IPS DF 4.7 (cell line): ENCODE measurements at regions not wholly inside any gene's neighbourhood (a gene's known extent, or its start where the extent isn't known, plus 50 kb on each side); places are given as distances from the start of the nearest gene placed in this dataset.
"Not testable (repeated sequence)": the region's sequence is repeated elsewhere in the genome, so short reads cannot be mapped to it uniquely, and the experiment has no call there.

Experiments used
- DNase-seq: peaks from one replicate; pipeline ENCODE4 v3.0.0-alpha.2; 2013; ENCODE audit warnings: low spot score; ENCODE audit errors: extremely low read depth

- no peak for DNase-seq
Observed at GRCh38 chr1:20432341-20432740, 53.7 kb downstream of the CAMK2N1 start.

DNA sequence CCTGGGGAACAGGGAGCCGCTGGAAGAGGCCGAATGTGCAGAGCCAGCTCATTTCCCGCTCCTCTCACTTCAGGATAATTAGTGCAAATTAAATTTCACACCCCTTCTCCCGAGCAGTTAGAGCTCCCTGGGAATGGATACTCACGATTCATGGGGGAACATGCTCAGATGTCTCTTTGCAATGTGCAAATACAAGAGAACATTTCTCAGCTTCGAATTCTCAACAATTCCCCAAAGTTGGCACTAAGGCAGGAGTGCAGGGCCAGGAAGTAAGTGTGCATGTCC, 54.9 kb downstream of the CAMK2N1 start:
- DNase-seq: no peak

- DNase-seq: peak; percentile 64
Observed at GRCh38 chr1:20430355-20431175, 55.4 kb downstream of the CAMK2N1 start.

GRCh38 chr1:20429296-20429695, 56.7 kb downstream of the CAMK2N1 start:
- DNase-seq: no peak

- DNase-seq: no peak
Observed at GRCh38 chr1:20428841-20429240, 57.2 kb downstream of the CAMK2N1 start.

- no peak for DNase-seq
Observed at GRCh38 chr1:20426923-20427322, 59.1 kb downstream of the CAMK2N1 start.

GRCh38 chr1:20426371-20426770, 59.6 kb downstream of the CAMK2N1 start:
- DNase-seq: no peak

DNA sequence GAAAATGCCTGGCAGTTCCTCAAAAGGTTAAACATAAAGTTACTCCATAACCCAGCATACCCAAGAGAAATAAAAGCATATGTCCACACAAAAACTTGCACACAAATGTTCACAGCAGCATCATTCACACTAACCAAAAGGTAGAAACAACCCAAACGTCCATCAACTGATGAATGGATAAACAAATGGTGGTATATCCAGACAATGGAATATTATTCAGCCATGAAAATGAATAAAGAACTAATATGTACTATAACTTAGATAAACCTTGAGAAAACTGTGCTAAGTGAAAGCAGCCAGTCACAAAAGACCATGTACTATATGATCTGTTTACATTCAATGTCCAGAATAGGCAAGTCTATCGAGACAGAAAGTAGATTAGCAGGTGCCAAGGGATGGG, 60.4 kb downstream of the CAMK2N1 start:
- no peak for DNase-seq

GRCh38 chr1:20423169-20423795, 62.7 kb downstream of the CAMK2N1 start:
- DNase-seq: no peak

GRCh38 chr1:20421441-20421840, 64.6 kb downstream of the CAMK2N1 start:
- DNase-seq: no peak

DNA sequence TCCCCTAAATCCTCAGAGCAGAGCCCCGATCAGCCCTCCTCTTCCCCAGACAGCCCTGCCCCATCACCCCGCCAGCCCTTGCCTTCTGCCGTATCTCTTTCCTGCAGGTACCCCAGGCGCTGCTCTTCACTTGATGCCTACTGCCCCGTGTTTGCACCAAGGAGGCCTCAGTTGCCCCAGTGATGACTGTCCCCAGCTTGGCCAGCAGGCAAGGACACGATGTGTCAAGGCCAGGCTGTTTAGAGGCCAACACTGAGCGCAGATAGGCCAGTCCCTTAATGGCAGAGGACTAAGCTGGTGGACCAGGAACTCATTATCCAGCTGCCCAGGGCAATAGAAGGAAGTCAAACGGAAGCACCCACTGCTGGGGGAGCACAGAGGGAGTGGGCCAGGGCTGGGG, 68.4 kb downstream of the CAMK2N1 start:
- no peak for DNase-seq

- no peak for DNase-seq
Observed at GRCh38 chr1:20416706-20417105, 69.3 kb downstream of the CAMK2N1 start.

- no peak for DNase-seq
Observed at GRCh38 chr1:20413776-20414140, 72.3 kb downstream of the CAMK2N1 start.

- DNase-seq: no peak
Observed at GRCh38 chr1:20413136-20413775, 72.8 kb downstream of the CAMK2N1 start.

- DNase-seq: no peak
Observed at GRCh38 chr1:20411196-20411980, 74.6 kb downstream of the CAMK2N1 start.

- no peak for DNase-seq
Observed at GRCh38 chr1:20410503-20410902, 75.5 kb downstream of the CAMK2N1 start.

DNA sequence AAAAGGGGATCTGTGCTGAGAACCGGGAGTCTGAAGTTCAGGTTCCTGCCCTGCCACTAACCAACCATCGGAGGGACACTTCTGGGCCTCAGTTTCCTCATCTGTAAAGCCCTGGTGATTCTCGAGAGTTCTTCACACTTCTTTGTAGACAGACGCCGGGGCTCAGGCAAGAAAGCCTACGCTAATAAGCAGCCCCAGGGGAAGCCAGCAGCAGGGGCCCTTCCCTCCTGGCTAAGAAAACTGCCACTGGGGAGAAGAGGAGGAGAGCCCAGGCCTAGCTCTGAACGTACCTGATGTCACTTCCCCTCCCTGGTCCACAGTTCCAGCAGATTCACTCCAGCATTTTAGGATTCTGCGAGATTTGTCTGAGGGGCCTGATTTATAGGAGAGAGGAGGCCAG, 76.0 kb downstream of the CAMK2N1 start:
- no peak for DNase-seq

- no peak for DNase-seq
Observed at GRCh38 chr1:20409012-20409411, 77.0 kb downstream of the CAMK2N1 start.

- DNase-seq: not testable (repeated sequence)
Observed at GRCh38 chr1:20408133-20408650, 77.8 kb downstream of the CAMK2N1 start.

DNA sequence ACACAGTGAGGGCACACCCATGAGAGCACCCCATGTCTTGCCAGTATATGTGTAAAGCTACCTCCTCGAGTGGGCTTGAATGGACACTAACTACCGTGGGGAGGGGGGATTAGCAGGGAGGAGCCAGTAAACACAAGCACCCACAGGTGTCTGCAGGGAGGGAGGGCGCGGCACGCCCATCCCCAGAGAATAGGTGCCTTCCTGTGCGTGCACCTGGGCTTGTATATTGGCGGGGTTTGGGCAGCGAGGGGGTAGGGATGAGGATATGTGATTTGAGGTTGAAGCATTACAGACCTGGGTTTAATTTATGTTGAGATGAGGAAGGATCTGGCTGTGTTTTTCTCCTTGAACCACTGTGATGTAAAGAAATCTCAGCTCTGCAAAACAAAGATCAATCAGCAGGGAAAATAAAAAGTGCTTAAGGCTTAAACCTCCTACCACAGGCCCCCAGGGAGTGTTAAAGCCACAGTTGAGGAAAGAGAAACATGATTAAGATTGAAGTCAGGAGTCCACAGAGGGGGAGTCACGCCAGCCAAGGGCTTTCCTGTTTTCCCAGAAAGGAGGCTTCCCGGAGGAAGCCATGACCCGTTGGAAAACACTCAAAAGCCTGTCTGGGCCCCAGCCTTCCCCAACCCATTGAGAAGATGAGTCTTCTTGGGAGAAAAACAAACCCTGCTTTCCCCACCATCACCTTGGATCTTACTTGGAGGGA, 80.0 kb downstream of the CAMK2N1 start:
- DNase-seq: no peak
